ENCODE measurements at regions not wholly inside any gene's neighbourhood (a gene's known extent, or its start where the extent isn't known, plus 50 kb on each side); places are given as distances from the start of the nearest gene placed in this dataset.

Small RNAs in the stretch of these regions (small RNA-seq; reads per million reads assigned to genes)
- gene AC245505.1 (0 reads per million in 4 donors), gene TRAJ30 (0 reads per million in 4 donors), gene TRAJ31 (0 reads per million in 4 donors), gene TRAJ32 (0 reads per million in 4 donors), gene TRAJ33 (0 reads per million in 4 donors), gene TRAJ34 (0 reads per million in 4 donors), gene TRAJ35 (0 reads per million in 4 donors), gene TRAJ36 (0 reads per million in 4 donors), gene TRAJ37 (0 reads per million in 4 donors), gene TRAJ38 (0 reads per million in 4 donors), gene TRAJ39 (0 reads per million in 4 donors), gene TRAJ40 (0 reads per million in 4 donors), gene TRAJ41 (0 reads per million in 4 donors), gene TRAJ42 (0 reads per million in 4 donors), gene TRAJ43 (0 reads per million in 4 donors), gene TRAJ44 (0 reads per million in 4 donors), gene TRAJ45 (0 reads per million in 4 donors), gene TRAJ46 (0 reads per million in 4 donors), gene TRAJ47 (0 reads per million in 4 donors), gene TRAJ48 (0 reads per million in 4 donors), gene TRAJ49 (0 reads per million in 4 donors), gene TRAJ50 (0 reads per million in 4 donors), gene TRAJ51 (0 reads per million in 4 donors), gene TRAJ52 (0 reads per million in 4 donors), gene TRAJ53 (0 reads per million in 4 donors), gene TRAJ54 (0 reads per million in 4 donors), gene TRAJ55 (0 reads per million in 4 donors), gene TRAJ56 (0 reads per million in 4 donors), gene TRAJ57 (0 reads per million in 4 donors), gene TRAJ58 (0 reads per million in 4 donors), gene TRAJ59 (0 reads per million in 4 donors), gene TRAJ60 (0 reads per million in 4 donors), gene TRAJ61 (0 reads per million in 4 donors), gene TRAV15 (0 reads per million in 4 donors), gene TRDD1 (0 reads per million in 4 donors), gene TRDD2 (0 reads per million in 4 donors), gene TRDD3 (0 reads per million in 4 donors), gene TRDJ1 (0 to 0.24 (median 0) reads per million in 4 donors), gene TRDJ2 (0 reads per million in 4 donors), gene TRDJ3 (0 reads per million in 4 donors), gene TRDJ4 (0 reads per million in 4 donors), gene TRDV1 (0 reads per million in 4 donors)
